ENCODE measurements at regions not wholly inside any gene's neighbourhood (a gene's known extent, or its start where the extent isn't known, plus 50 kb on each side); places are given as distances from the start of the nearest gene placed in this dataset.

DNA sequence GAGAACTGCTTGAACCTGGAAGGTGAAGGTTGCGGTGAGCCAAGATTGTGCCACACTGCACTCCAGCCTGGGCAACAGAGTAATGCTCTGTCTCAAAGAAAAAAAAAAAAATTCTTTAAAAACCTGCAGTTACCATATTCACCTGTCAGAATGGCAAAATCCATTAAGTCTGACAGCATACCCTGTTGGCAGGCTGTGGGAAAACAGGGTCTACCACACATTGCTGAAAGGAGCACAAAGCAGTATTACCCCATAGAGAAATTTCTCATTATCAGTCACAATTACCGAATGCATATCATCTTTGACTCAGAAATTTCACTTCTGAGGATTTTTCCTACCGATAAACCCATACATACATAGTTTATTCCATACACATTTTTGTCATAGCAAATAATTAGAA lies 264.1 kb upstream of the SLCO3A1 start:
- TF ChIP-seq, protein P1, sequence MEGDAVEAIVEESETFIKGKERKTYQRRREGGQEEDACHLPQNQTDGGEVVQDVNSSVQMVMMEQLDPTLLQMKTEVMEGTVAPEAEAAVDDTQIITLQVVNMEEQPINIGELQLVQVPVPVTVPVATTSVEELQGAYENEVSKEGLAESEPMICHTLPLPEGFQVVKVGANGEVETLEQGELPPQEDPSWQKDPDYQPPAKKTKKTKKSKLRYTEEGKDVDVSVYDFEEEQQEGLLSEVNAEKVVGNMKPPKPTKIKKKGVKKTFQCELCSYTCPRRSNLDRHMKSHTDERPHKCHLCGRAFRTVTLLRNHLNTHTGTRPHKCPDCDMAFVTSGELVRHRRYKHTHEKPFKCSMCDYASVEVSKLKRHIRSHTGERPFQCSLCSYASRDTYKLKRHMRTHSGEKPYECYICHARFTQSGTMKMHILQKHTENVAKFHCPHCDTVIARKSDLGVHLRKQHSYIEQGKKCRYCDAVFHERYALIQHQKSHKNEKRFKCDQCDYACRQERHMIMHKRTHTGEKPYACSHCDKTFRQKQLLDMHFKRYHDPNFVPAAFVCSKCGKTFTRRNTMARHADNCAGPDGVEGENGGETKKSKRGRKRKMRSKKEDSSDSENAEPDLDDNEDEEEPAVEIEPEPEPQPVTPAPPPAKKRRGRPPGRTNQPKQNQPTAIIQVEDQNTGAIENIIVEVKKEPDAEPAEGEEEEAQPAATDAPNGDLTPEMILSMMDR (conservative IDR thresholded peaks at IDR 0.05; ENCODE audit: low read depth in 2 of 2), result peak; percentile 22 to 40; a peak in 3 of 4 replicates
- TF ChIP-seq EZH2phosphoT487 (IDR thresholded peaks at IDR 0.05; ENCODE audit: unreplicated experiment) (no peak), EZH2 (IDR thresholded peaks at IDR 0.05; ENCODE audit: low read depth, unreplicated experiment) (no peak), ZNF114 (CRISPR knock-in tag; IDR thresholded peaks at IDR 0.05) (no peak), JUNB (IDR thresholded peaks at IDR 0.05; ENCODE audit: unreplicated experiment) (no peak), CREB1 (CRISPR knock-in tag; IDR thresholded peaks at IDR 0.05; ENCODE audit: low read depth) (no peak), POLR2AphosphoS5 (IDR thresholded peaks at IDR 0.05; ENCODE audit: low read depth) (no peak), ZNF331 (CRISPR knock-in tag; IDR thresholded peaks at IDR 0.05; ENCODE audit: low read depth) (no peak)
- TF ChIP-seq, protein P2, sequence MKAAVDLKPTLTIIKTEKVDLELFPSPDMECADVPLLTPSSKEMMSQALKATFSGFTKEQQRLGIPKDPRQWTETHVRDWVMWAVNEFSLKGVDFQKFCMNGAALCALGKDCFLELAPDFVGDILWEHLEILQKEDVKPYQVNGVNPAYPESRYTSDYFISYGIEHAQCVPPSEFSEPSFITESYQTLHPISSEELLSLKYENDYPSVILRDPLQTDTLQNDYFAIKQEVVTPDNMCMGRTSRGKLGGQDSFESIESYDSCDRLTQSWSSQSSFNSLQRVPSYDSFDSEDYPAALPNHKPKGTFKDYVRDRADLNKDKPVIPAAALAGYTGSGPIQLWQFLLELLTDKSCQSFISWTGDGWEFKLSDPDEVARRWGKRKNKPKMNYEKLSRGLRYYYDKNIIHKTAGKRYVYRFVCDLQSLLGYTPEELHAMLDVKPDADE (IDR thresholded peaks at IDR 0.05), result no peak
- TF ChIP-seq, protein P3, sequence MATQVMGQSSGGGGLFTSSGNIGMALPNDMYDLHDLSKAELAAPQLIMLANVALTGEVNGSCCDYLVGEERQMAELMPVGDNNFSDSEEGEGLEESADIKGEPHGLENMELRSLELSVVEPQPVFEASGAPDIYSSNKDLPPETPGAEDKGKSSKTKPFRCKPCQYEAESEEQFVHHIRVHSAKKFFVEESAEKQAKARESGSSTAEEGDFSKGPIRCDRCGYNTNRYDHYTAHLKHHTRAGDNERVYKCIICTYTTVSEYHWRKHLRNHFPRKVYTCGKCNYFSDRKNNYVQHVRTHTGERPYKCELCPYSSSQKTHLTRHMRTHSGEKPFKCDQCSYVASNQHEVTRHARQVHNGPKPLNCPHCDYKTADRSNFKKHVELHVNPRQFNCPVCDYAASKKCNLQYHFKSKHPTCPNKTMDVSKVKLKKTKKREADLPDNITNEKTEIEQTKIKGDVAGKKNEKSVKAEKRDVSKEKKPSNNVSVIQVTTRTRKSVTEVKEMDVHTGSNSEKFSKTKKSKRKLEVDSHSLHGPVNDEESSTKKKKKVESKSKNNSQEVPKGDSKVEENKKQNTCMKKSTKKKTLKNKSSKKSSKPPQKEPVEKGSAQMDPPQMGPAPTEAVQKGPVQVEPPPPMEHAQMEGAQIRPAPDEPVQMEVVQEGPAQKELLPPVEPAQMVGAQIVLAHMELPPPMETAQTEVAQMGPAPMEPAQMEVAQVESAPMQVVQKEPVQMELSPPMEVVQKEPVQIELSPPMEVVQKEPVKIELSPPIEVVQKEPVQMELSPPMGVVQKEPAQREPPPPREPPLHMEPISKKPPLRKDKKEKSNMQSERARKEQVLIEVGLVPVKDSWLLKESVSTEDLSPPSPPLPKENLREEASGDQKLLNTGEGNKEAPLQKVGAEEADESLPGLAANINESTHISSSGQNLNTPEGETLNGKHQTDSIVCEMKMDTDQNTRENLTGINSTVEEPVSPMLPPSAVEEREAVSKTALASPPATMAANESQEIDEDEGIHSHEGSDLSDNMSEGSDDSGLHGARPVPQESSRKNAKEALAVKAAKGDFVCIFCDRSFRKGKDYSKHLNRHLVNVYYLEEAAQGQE (IDR thresholded peaks at IDR 0.05; ENCODE audit: unreplicated experiment), result no peak
